ENCODE measurements at regions not wholly inside any gene's neighbourhood (a gene's known extent, or its start where the extent isn't known, plus 50 kb on each side); places are given as distances from the start of the nearest gene placed in this dataset.

- H3K4me3 ChIP-seq = no peak overlapping the region
- WGBS, 2 donors (ENCODE audit: low coverage in 1 of 2) = 46 to 71% methylated on average over 2 to 3 of the region's 3 CpGs
- no peak overlapping the region for H3K27ac ChIP-seq
- no peak for TF ChIP-seq EP300 (IDR thresholded peaks at IDR 0.05; ENCODE audit: low read depth)
- TF ChIP-seq POLR2A (IDR thresholded peaks at IDR 0.05) = no peak
- TF ChIP-seq POLR2AphosphoS5 (IDR thresholded peaks at IDR 0.05) = no peak
- TF ChIP-seq CTCF (IDR thresholded peaks at IDR 0.05) = no peak
- DNase-seq = no peak
- no peaks in the 10 kb centered on the region for H3K36me3 ChIP-seq
- no peaks in the 10 kb centered on the region for H3K27me3 ChIP-seq
- in situ Hi-C loops (cut with MboI; ENCODE audit: low pct_ligation_motif_present in 1 of 4, low pct_unique_long_range_greater_than_20kb in 1 of 4, low sequenced_read_pairs in 3 of 4) (no loop called here), intact Hi-C loops (cut with DNase I; ENCODE audit: low total_unique reads) (no loop called here)
- no peaks in the 10 kb centered on the region for H3K9me3 ChIP-seq
- H3K4me1 ChIP-seq = no peaks in the 10 kb centered on the region
Observed at GRCh38 chr5:29994519-29994918, 1199.0 kb upstream of the CDH6 start.

- Histone ChIP-seq H3K9me3 (no peaks in the 10 kb centered on the region), H3K27ac (no peak overlapping the region), H3K4me1 (no peaks in the 10 kb centered on the region), H3K27me3 (no peaks in the 10 kb centered on the region), H3K36me3 (no peaks in the 10 kb centered on the region), H3K4me3 (no peak overlapping the region)
- in situ Hi-C loops (cut with MboI; ENCODE audit: low pct_ligation_motif_present in 1 of 4, low pct_unique_long_range_greater_than_20kb in 1 of 4, low sequenced_read_pairs in 3 of 4) = no loop called here
- no peak for TF ChIP-seq POLR2AphosphoS5 (IDR thresholded peaks at IDR 0.05)
- TF ChIP-seq EP300 (IDR thresholded peaks at IDR 0.05; ENCODE audit: low read depth) = no peak
- TF ChIP-seq POLR2A (IDR thresholded peaks at IDR 0.05) = no peak
- no peak for TF ChIP-seq CTCF (IDR thresholded peaks at IDR 0.05)
- WGBS, 2 donors (ENCODE audit: low coverage in 1 of 2) = 77 to 81% methylated on average over 3 of the region's 3 CpGs
- DNase-seq = no peak
- intact Hi-C loops (cut with DNase I; ENCODE audit: low total_unique reads) = no loop called here
Observed at GRCh38 chr5:29993286-29993685, 1200.2 kb upstream of the CDH6 start.

DNA sequence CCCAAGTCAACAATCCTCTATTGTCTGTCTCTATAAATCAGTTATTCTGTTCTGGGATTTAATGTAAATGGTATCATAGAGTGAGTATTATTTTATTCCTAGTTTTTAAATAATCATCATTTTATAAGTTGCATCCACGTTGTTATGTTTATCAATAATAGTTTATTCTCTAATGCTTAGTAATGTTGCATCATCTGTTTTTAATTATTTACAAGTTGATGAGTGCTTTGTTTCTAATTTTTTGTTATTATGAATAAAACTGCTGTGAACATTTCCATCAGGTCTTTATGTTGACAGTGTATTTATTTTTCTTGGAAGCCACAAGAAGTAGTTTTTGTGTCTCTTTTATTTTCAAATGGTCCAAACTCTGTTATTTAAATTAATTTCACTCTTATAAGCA lies 1201.2 kb upstream of the CDH6 start:
- Histone ChIP-seq H3K27ac (no peak overlapping the region), H3K9me3 (no peaks in the 10 kb centered on the region), H3K36me3 (no peaks in the 10 kb centered on the region), H3K4me3 (no peak overlapping the region), H3K4me1 (no peaks in the 10 kb centered on the region), H3K27me3 (no peaks in the 10 kb centered on the region)
- intact Hi-C loops (cut with DNase I; ENCODE audit: low total_unique reads) (no loop called here), in situ Hi-C loops (cut with MboI; ENCODE audit: low pct_ligation_motif_present in 1 of 4, low pct_unique_long_range_greater_than_20kb in 1 of 4, low sequenced_read_pairs in 3 of 4) (no loop called here)
- DNase-seq = no peak
- TF ChIP-seq POLR2AphosphoS5 (IDR thresholded peaks at IDR 0.05) = no peak
- no peak for TF ChIP-seq POLR2A (IDR thresholded peaks at IDR 0.05)
- no peak for TF ChIP-seq CTCF (IDR thresholded peaks at IDR 0.05)
- TF ChIP-seq EP300 (IDR thresholded peaks at IDR 0.05; ENCODE audit: low read depth) = no peak
- 43 to 44% methylated on average over 1 of the region's 1 CpG for WGBS, 2 donors (ENCODE audit: low coverage in 1 of 2)

GRCh38 chr5:29990681-29991080 lies 1202.8 kb upstream of the CDH6 start:
- 76 to 81% methylated on average over 3 of the region's 3 CpGs for WGBS, 2 donors (ENCODE audit: low coverage in 1 of 2)
- no peak overlapping the region for H3K27ac ChIP-seq
- H3K27me3 ChIP-seq = no peaks in the 10 kb centered on the region
- H3K36me3 ChIP-seq = no peaks in the 10 kb centered on the region
- H3K9me3 ChIP-seq = no peaks in the 10 kb centered on the region
- H3K4me1 ChIP-seq = no peaks in the 10 kb centered on the region
- no peak for TF ChIP-seq EP300 (IDR thresholded peaks at IDR 0.05; ENCODE audit: low read depth)
- TF ChIP-seq POLR2A (IDR thresholded peaks at IDR 0.05) = no peak
- no peak for TF ChIP-seq POLR2AphosphoS5 (IDR thresholded peaks at IDR 0.05)
- no peak for TF ChIP-seq CTCF (IDR thresholded peaks at IDR 0.05)
- no peak overlapping the region for H3K4me3 ChIP-seq
- in situ Hi-C loops (cut with MboI; ENCODE audit: low pct_ligation_motif_present in 1 of 4, low pct_unique_long_range_greater_than_20kb in 1 of 4, low sequenced_read_pairs in 3 of 4) = no loop called here
- DNase-seq = no peak
- intact Hi-C loops (cut with DNase I; ENCODE audit: low total_unique reads) = no loop called here
